ENCODE measurements at regions not wholly inside any gene's neighbourhood (a gene's known extent, or its start where the extent isn't known, plus 50 kb on each side); places are given as distances from the start of the nearest gene placed in this dataset.
"Not testable (repeated sequence)": the region's sequence is repeated elsewhere in the genome, so short reads cannot be mapped to it uniquely, and the experiment has no call there.

GRCh38 chr7:16091701-16092310, 329.5 kb downstream of the CRPPA start:
- no peak for DNase-seq (ENCODE audit: low read depth, low spot score)

- DNase-seq (ENCODE audit: low read depth, low spot score) = no peak
Observed at GRCh38 chr7:16089801-16090200, 331.5 kb downstream of the CRPPA start.

GRCh38 chr7:16089191-16089590, 332.1 kb downstream of the CRPPA start:
- no peak for DNase-seq (ENCODE audit: low read depth, low spot score)

GRCh38 chr7:16086743-16087142, 334.6 kb downstream of the CRPPA start:
- DNase-seq (ENCODE audit: low read depth, low spot score) = no peak

- DNase-seq (ENCODE audit: low read depth, low spot score) = not testable (repeated sequence)
Observed at GRCh38 chr7:16085780-16086179, 335.6 kb downstream of the CRPPA start.

- no peak for DNase-seq (ENCODE audit: low read depth, low spot score)
Observed at GRCh38 chr7:16084875-16085274, 336.5 kb downstream of the CRPPA start.

- DNase-seq (ENCODE audit: low read depth, low spot score) = peak; percentile 56
Observed at GRCh38 chr7:16084370-16084769, 337.0 kb downstream of the CRPPA start.

- DNase-seq (ENCODE audit: low read depth, low spot score) = peak; percentile 46
Observed at GRCh38 chr7:16083931-16084330, 337.4 kb downstream of the CRPPA start.

- DNase-seq (ENCODE audit: low read depth, low spot score) = no peak
Observed at GRCh38 chr7:16080131-16080530, 341.2 kb downstream of the CRPPA start.

GRCh38 chr7:16079723-16080122, 341.6 kb downstream of the CRPPA start:
- no peak for DNase-seq (ENCODE audit: low read depth, low spot score)

- DNase-seq (ENCODE audit: low read depth, low spot score) = peak; percentile 80
Observed at GRCh38 chr7:16078076-16078952, 343.0 kb downstream of the CRPPA start.

GRCh38 chr7:16071246-16071857, 350.0 kb downstream of the CRPPA start:
- DNase-seq (ENCODE audit: low read depth, low spot score) = peak; percentile 77

GRCh38 chr7:16070806-16071205, 350.5 kb downstream of the CRPPA start:
- DNase-seq (ENCODE audit: low read depth, low spot score) = no peak

GRCh38 chr7:16069998-16070397, 351.3 kb downstream of the CRPPA start:
- DNase-seq (ENCODE audit: low read depth, low spot score) = no peak

GRCh38 chr7:16068183-16068582, 353.2 kb downstream of the CRPPA start:
- DNase-seq (ENCODE audit: low read depth, low spot score) = no peak

GRCh38 chr7:16067711-16068110, 353.6 kb downstream of the CRPPA start:
- no peak for DNase-seq (ENCODE audit: low read depth, low spot score)

GRCh38 chr7:16066805-16067459, 354.4 kb downstream of the CRPPA start:
- peak; percentile 31 for DNase-seq (ENCODE audit: low read depth, low spot score)

- no peak for DNase-seq (ENCODE audit: low read depth, low spot score)
Observed at GRCh38 chr7:16065939-16066338, 355.4 kb downstream of the CRPPA start.

GRCh38 chr7:16063716-16064675, 357.3 kb downstream of the CRPPA start:
- no peak for DNase-seq (ENCODE audit: low read depth, low spot score)

GRCh38 chr7:16063221-16063620, 358.1 kb downstream of the CRPPA start:
- DNase-seq (ENCODE audit: low read depth, low spot score) = no peak

- DNase-seq (ENCODE audit: low read depth, low spot score) = peak; percentile 67
Observed at GRCh38 chr7:16062269-16062668, 359.1 kb downstream of the CRPPA start.

All from astrocyte of the hippocampus (primary cell).